Activated naive CD4-positive, alpha-beta T cell treated with anti-CD3 and anti-CD28 coated beads for 36 hours (primary cell): ENCODE measurements at regions not wholly inside any gene's neighbourhood (a gene's known extent, or its start where the extent isn't known, plus 50 kb on each side); places are given as distances from the start of the nearest gene placed in this dataset.
"Not testable (repeated sequence)": the region's sequence is repeated elsewhere in the genome, so short reads cannot be mapped to it uniquely, and the experiment has no call there.

Experiments
- CTCF ChIA-PET: fragments of 350-600 bp; sonication (Branson Sonifier 250); formaldehyde crosslinking; loops from one replicate; lab custom pipeline; 2021; ENCODE audit warnings: antibody characterized with exemption; lab: Charles Lee
- DNase-seq: peaks from one replicate; pipeline ENCODE4 v3.0.0-alpha.2; 2020
- H3K27ac Mint-ChIP-seq: one replicate; pipeline ENCODE4 v1.8.0; 2021; ENCODE audit warnings: mild to moderate bottlenecking, mixed read lengths
- H3K27me3 Mint-ChIP-seq: one replicate; pipeline ENCODE4 v1.8.0; 2021; ENCODE audit warnings: low read depth, mixed read lengths
- H3K36me3 Mint-ChIP-seq: one replicate; pipeline ENCODE4 v1.8.0; 2021; ENCODE audit warnings: low read depth, mixed read lengths
- H3K4me1 Mint-ChIP-seq: one replicate; pipeline ENCODE4 v1.8.0; 2021; ENCODE audit warnings: low read depth, mixed read lengths
- H3K4me3 Mint-ChIP-seq: one replicate; pipeline ENCODE4 v1.8.0; 2021; ENCODE audit warnings: mild to moderate bottlenecking, moderate library complexity, mixed read lengths
- H3K9me3 Mint-ChIP-seq: one replicate; pipeline ENCODE4 v1.8.0; 2021; ENCODE audit warnings: mixed read lengths
- intact Hi-C: fragments of 100-400 bp; cut with micrococcal nuclease; formaldehyde crosslinking; loops from one replicate; pipeline ENCODE4 v1.15.1; 2023

DNA sequence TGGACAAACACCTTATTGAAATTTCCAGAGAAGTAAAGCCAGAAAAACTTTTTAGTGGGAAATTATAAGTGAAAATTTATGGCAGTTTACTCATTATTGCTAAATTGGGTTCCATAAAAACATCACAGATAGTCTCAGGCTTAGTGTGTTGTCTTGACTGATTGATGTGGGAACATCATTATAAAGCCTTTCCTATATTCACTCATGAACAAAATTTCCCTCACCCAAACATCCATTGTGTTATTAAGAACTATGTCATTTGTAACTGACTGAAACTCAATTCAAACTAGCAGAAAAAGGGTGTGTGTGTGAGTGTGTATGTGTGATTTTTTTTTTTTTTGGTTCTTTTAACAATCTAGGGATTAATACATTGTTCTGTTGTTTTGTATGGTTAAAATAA is 143.7 kb upstream of the SEMA6A start:
- CTCF ChIA-PET: no interaction called here
- Mint-ChIP-seq H3K4me1 (no peaks in the 10 kb centered on the region), H3K4me3 (no peak overlapping the region), H3K27ac (no peak overlapping the region), H3K9me3 (no peaks in the 10 kb centered on the region), H3K27me3 (no peaks in the 10 kb centered on the region), H3K36me3 (no peaks in the 10 kb centered on the region)
- DNase-seq: no peak
- intact Hi-C loops: no loop called here

DNA sequence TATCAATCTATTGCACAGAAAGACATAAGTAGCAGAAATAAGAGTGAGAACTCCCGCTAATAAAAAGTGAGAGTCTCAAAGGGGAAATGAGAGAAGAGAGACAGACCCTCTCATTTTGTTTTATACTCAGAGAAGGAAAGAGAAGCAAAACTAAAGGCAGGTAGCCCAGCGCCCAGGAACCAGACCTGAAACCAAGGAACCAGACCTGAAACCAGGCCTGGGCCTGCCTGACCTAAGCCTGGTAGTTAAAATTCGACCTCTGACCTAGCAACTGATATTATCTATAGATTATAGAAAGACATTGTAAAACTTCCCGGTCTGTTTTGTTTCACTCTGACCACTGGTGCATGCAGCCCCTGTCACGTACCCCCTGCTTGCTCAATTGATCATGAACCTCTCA is 134.5 kb upstream of the SEMA6A start:
- no peaks in the 10 kb centered on the region for H3K36me3 Mint-ChIP-seq
- H3K4me3 Mint-ChIP-seq: no peak overlapping the region
- intact Hi-C loops: no loop called here
- H3K9me3 Mint-ChIP-seq: no peaks in the 10 kb centered on the region
- H3K27ac Mint-ChIP-seq: no peak overlapping the region
- DNase-seq: no peak
- CTCF ChIA-PET: interaction anchor here (0.7 kb wide), 1 partner anchor 131 kb away, joined by 3 read pairs; no protein-coding TSS in a partner anchor
- H3K27me3 Mint-ChIP-seq: no peaks in the 10 kb centered on the region
- H3K4me1 Mint-ChIP-seq: no peaks in the 10 kb centered on the region

DNA sequence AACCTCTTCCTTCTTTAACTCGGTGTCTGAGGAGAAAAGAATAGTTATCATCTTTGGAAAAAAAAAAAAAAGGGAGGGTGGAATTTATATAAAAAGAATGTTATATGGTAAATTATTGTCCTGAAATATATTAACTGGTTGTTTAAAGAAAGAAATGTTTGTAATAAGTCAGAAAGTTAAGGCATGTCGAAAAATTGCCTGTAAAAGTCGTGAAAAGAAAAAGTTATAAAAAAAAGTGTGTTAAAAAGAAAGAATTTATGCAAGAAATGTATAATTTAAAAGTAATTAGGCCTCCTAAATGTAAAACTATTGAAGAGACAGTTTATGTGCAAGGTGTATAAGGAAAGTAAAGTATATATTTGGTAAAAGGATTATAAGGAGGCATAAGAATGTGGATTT is 130.5 kb upstream of the SEMA6A start:
- intact Hi-C loops, DNase-seq, H3K4me1 Mint-ChIP-seq, H3K36me3 Mint-ChIP-seq, H3K27ac Mint-ChIP-seq, H3K9me3 Mint-ChIP-seq, H3K4me3 Mint-ChIP-seq, CTCF ChIA-PET, H3K27me3 Mint-ChIP-seq: not testable (repeated sequence)

DNA sequence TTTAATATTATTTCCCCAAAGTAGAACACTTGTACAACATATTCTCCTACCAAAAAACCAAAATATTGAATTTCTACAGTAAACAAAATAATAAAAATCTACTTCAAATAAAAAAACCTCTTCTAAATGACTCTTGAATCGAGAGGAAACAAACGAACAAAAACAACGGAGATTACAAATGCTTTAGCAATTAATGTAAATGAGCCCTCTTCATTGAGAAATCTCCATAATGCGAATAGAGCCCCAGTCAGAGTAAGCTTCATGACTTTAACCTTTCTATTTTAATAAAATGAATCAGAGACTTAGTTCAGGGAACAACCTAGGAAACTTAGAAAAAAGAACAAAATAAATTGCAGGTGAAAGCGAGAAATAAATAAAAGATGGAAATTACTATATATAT is 129.3 kb upstream of the SEMA6A start:
- CTCF ChIA-PET: interaction anchor here (0.7 kb wide), 1 partner anchor 32 kb away, joined by 3 read pairs; no protein-coding TSS in a partner anchor
- intact Hi-C loops: no loop called here
- Mint-ChIP-seq H3K27me3 (no peaks in the 10 kb centered on the region), H3K4me1 (no peaks in the 10 kb centered on the region), H3K36me3 (no peaks in the 10 kb centered on the region), H3K27ac (no peak overlapping the region), H3K9me3 (no peaks in the 10 kb centered on the region), H3K4me3 (no peak overlapping the region)
- no peak for DNase-seq

DNA sequence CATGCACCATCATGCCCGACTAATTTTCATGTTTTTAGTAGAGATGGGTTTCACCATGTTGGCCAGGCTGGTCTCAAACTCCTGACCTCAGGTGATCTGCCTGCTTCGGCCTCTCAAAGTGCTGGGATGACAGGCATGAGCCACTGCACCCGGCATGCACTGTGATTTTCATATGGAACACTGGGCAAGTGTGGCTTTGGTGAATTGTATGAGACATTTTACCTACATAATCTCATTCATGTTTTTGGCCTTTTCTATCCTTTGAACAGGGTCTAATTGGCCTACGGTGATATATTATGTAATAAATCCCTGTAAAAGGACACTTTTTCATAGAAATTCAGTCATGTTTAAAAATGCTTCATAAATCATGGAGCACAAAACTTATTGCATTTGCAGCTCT is 128.7 kb upstream of the SEMA6A start:
- Mint-ChIP-seq H3K36me3 (no peaks in the 10 kb centered on the region), H3K4me1 (no peaks in the 10 kb centered on the region), H3K9me3 (no peaks in the 10 kb centered on the region), H3K27me3 (no peaks in the 10 kb centered on the region), H3K4me3 (no peak overlapping the region), H3K27ac (no peak overlapping the region)
- intact Hi-C loops: no loop called here
- CTCF ChIA-PET: interaction anchor here (0.7 kb wide), 1 partner anchor 31 kb away, joined by 3 read pairs; no protein-coding TSS in a partner anchor
- DNase-seq: no peak

DNA sequence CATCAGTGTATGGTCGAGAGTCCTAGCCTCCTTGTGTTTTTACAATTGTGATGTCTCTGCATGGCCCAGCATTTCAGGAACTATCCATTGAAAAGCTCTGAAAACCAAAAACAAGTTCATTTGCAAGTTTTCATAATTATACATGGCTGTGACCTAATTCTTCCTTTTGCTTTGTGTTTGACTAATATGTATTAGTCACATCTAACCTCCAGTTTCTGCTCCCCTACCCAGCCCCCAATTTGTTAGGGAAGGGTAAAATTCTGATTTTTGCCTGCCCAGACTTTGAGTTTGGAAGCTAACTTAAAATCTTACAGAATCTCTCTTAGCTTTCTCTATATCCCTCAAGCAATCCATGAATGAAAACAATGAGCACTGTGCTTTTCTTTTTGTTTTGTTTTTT is 128.2 kb upstream of the SEMA6A start:
- Mint-ChIP-seq H3K27me3 (no peaks in the 10 kb centered on the region), H3K27ac (no peak overlapping the region), H3K36me3 (no peaks in the 10 kb centered on the region), H3K4me3 (no peak overlapping the region), H3K4me1 (no peaks in the 10 kb centered on the region), H3K9me3 (no peaks in the 10 kb centered on the region)
- intact Hi-C loops: no loop called here
- no peak for DNase-seq
- CTCF ChIA-PET: no interaction called here

DNA sequence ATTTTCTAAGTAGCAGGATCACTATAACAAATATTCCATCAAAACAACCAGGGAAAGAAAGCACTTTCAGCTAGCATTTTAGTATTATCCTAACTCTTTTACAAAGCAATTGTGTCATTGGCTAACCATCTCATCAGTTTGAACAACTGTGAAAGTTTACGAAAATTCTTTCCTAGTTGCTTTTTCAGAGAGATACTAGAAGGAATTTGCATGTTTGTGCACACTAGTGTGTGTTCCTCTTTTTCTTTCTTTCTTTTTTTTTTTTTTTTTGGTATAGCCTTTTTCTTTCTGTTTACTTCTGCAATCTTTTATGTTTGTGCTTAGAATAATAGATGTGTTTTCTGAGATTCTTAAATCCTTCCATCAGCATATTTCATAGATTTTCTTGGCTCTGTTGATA is 124.7 kb upstream of the SEMA6A start:
- H3K9me3 Mint-ChIP-seq: no peaks in the 10 kb centered on the region
- intact Hi-C loops: no loop called here

DNA sequence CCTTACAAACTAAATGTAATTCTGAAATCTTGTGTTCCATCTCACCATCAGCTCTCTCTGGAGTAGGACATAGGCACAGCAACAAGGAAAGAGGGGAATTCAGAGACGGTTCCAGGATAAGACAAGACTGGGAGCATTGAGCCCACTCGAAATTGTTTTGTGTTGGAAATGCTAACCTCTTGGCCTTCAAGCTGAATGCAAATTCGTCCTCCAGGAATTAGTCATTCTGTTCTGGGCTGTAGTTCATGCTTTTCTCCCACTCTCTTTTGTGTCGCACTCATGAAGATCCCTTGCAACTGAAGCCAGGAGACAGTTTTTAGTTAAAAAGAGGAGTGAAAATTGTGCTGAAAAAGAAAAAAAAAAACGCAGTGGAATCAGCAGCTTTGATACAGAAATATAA is 121.7 kb upstream of the SEMA6A start:
- H3K4me3 Mint-ChIP-seq: no peak overlapping the region
- peaks cover 2% of the 10 kb centered on the region for H3K27me3 Mint-ChIP-seq
- H3K36me3 Mint-ChIP-seq: no peaks in the 10 kb centered on the region
- no peak overlapping the region for H3K27ac Mint-ChIP-seq
- H3K9me3 Mint-ChIP-seq: no peaks in the 10 kb centered on the region
- intact Hi-C loops: no loop called here
- DNase-seq: no peak
- CTCF ChIA-PET: no interaction called here
- H3K4me1 Mint-ChIP-seq: no peaks in the 10 kb centered on the region

More for the DNA sequence above, 124.7 kb upstream of the SEMA6A start:
- Mint-ChIP-seq H3K4me3 (no peak overlapping the region), H3K36me3 (no peaks in the 10 kb centered on the region), H3K27me3 (no peaks in the 10 kb centered on the region), H3K27ac (no peak overlapping the region), H3K4me1 (no peaks in the 10 kb centered on the region)
- CTCF ChIA-PET: no interaction called here
- no peak for DNase-seq

DNA sequence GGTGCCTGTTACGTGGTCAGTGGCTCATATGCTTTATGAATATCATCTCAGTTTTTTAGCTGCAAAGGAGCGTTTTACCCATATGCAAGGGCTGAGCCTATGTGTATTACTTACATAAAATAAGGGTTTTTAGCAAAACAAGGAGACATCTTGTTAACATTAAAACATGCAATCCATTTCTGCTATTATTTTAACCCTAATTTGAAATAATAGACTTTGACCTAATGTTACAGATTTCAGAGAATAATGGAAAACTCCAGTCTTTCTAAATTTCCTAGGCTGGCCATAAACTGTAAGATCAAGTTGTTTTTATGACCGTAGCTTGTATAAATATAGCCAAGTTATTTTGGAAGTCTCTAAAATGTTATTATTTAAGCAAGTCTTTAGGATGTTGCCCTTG is 121.1 kb upstream of the SEMA6A start:
- Mint-ChIP-seq H3K4me1 (no peaks in the 10 kb centered on the region), H3K36me3 (no peaks in the 10 kb centered on the region), H3K9me3 (no peaks in the 10 kb centered on the region), H3K4me3 (no peak overlapping the region), H3K27ac (no peak overlapping the region), H3K27me3 (peaks cover 2% of the 10 kb centered on the region)
- CTCF ChIA-PET: no interaction called here
- intact Hi-C loops: no loop called here
- no peak for DNase-seq

DNA sequence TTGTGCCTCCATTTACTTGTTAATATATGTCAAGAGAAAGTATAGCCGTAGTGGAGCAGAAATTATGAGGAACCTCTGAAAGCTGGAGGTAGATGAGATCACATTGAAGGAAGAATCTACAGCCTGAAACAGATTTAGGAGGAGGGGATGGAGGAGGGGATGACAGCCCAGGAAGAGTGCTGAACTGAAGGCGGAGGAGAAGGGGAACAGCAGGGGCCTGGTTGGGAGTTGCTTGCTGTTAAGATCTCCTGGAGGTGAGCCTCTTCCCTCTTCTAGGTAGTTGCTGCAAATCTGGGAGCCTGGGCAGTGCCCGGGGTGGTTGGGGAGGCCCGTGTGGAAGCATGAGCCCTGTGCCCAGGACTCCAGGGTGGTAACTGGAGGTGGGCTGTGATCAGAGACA is 111.8 kb upstream of the SEMA6A start:
- intact Hi-C loops: no loop called here
- H3K27ac Mint-ChIP-seq: no peak overlapping the region
- no peak for DNase-seq
- H3K4me3 Mint-ChIP-seq: no peak overlapping the region
- no peaks in the 10 kb centered on the region for H3K36me3 Mint-ChIP-seq
- no peaks in the 10 kb centered on the region for H3K9me3 Mint-ChIP-seq
- CTCF ChIA-PET: no interaction called here
- H3K27me3 Mint-ChIP-seq: peaks cover 9% of the 10 kb centered on the region
- H3K4me1 Mint-ChIP-seq: no peaks in the 10 kb centered on the region

DNA sequence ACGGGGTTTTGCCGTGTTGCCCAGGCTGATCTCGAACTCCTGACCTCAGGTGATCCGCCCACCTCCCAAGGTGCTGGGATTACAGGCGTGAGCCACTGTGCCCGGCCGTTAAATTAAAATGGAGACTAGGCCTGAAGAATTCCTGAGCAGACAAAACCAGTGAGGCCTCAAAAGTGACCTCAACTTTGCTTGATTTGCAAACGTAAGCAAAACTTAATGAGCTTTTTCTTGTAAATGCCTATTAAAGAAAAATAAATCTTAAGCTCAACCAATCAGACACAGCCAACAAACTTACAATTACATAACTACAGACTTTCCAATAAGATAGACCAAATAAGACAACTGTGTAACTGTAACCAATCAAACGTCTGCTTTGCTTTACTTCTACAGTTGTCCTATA is 111.3 kb upstream of the SEMA6A start:
- no peak overlapping the region for H3K27ac Mint-ChIP-seq
- intact Hi-C loops: no loop called here
- peaks cover 9% of the 10 kb centered on the region for H3K27me3 Mint-ChIP-seq
- H3K9me3 Mint-ChIP-seq: no peaks in the 10 kb centered on the region
- H3K36me3 Mint-ChIP-seq: no peaks in the 10 kb centered on the region
- DNase-seq: no peak
- H3K4me1 Mint-ChIP-seq: no peaks in the 10 kb centered on the region
- no peak overlapping the region for H3K4me3 Mint-ChIP-seq
- CTCF ChIA-PET: no interaction called here

DNA sequence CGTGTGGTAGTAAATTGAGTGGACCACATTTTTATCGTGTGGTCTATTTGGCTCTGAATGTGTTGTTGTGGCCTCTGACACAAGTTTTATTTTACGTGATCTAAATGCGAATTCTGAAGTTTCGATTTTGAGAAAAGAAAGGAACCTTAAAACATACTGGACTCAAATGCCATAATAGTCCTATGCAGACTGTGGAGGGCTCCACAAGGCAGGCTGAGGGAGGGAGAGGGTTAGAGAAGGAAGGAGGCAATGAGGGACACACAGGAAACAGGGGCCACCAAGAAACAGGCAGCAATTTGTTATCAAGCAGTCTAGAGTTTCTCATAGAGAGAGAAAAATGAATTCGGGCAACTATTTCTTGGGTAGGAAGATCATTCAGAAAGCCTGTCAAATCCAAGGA is 110.4 kb upstream of the SEMA6A start:
- DNase-seq: no peak
- Mint-ChIP-seq H3K9me3 (no peaks in the 10 kb centered on the region), H3K4me3 (no peak overlapping the region), H3K36me3 (no peaks in the 10 kb centered on the region), H3K4me1 (no peaks in the 10 kb centered on the region), H3K27ac (no peak overlapping the region), H3K27me3 (peaks cover 9% of the 10 kb centered on the region)
- intact Hi-C loops: no loop called here
- CTCF ChIA-PET: no interaction called here

DNA sequence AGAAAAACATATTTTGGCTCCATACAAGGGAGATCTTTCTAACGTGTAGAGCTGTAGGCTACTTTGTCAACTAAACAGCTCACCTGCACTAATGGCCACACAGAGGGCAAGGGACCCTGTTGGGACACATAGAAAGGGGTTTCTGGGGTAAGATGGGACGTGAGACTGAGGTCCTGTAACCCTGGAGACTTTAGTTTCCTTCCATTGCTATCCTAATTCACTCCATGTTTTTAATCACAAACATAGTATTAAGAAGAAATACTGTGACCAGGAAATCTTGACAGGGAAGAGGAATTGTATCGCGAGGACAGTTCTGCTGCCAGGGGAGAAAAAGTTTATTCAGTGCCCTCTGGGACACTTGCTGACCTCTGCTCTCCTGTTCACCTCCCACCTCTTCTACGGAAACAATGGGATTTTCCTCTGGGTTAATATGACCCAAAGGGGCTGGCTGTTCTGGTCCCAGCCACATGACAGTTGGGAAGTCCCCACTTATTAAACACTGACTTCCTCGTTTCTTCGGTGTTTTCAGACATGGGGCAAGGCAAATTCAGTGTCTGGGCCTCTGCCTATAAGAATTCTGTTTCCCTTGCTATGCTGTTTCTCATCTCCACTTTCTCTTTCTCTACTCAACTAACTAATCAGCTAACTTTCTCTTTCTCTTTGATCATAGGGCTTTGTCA is 106.9 kb upstream of the SEMA6A start:
- DNase-seq: no peak
- Mint-ChIP-seq H3K9me3 (no peaks in the 10 kb centered on the region), H3K36me3 (no peaks in the 10 kb centered on the region), H3K27me3 (peaks cover 8% of the 10 kb centered on the region), H3K4me1 (no peaks in the 10 kb centered on the region), H3K27ac (no peak overlapping the region), H3K4me3 (no peak overlapping the region)
- CTCF ChIA-PET: interaction anchor here (0.6 kb wide), 1 partner anchor 9 kb away, joined by 3 read pairs; no protein-coding TSS in a partner anchor
- intact Hi-C loops: no loop called here
